A673 (cell line): ENCODE measurements at regions not wholly inside any gene's neighbourhood (a gene's known extent, or its start where the extent isn't known, plus 50 kb on each side); places are given as distances from the start of the nearest gene placed in this dataset.

Experiments
- CTCF ChIP-seq: fragments of 300-800, 200-600 bp; sonication (generic); conservative IDR thresholded peaks from 2 replicates; pipeline ENCODE4 v1.5.1; 2017; ENCODE audit warnings: low read depth, mild to moderate bottlenecking, antibody characterized with exemption, low read length, moderate library complexity, mixed read lengths
- EZH2 ChIP-seq: fragments of 200-600 bp; sonication (generic); IDR thresholded peaks from 2 replicates; pipeline ENCODE4 v1.6.1; 2017; ENCODE audit warnings: borderline replicate concordance, low read depth, mild to moderate bottlenecking, mixed read lengths, antibody characterized with exemption, low read length; ENCODE audit not compliant: poor library complexity, severe bottlenecking

DNA sequence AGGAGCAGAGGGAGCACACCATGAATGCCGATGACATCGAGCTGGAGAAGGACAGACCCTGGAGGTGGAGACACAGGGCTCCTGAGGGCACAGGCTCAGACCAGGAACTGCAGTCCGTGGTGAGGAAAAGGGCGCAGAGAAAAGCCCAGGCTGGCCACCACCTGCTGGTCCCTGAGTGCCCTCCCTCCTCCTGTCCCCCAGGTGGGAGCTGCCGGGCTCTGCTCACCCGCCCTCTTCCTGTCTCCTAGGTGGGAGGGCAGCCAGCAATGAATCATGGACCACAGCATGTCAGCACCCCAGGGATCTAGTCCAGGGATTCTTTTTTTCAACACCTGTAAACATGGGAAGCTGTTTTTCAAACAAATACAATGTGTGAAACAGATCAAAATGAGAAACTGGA, 94.6 kb upstream of the ARHGEF7 start:
- TF ChIP-seq CTCF = no peak
- no peak for TF ChIP-seq EZH2
